HepG2 (cell line): ENCODE measurements at regions not wholly inside any gene's neighbourhood (a gene's known extent, or its start where the extent isn't known, plus 50 kb on each side); places are given as distances from the start of the nearest gene placed in this dataset.

Experiments used
- AHR ChIP-seq: IDR thresholded peaks from 2 replicates; pipeline ENCODE4 v1.6.1; 2018; ENCODE audit warnings: missing genetic modification reagents, missing compliant biosample characterization
- ELF4 ChIP-seq: sonication (generic); formaldehyde crosslinking; IDR thresholded peaks from 2 replicates; pipeline ENCODE4 v1.5.0; 2020; ENCODE audit warnings: missing genetic modification reagents, mild to moderate bottlenecking, moderate library complexity, borderline replicate concordance
- GABPB1 ChIP-seq: IDR thresholded peaks from 2 replicates; pipeline ENCODE4 v1.6.1; 2016; ENCODE audit warnings: mild to moderate bottlenecking, missing genetic modification reagents, moderate library complexity, missing compliant biosample characterization
- MAFK ChIP-seq, 2 experiments: IDR thresholded peaks in 1 of 2; conservative IDR thresholded peaks in 1 of 2; 2 replicates each; pipeline ENCODE4 v1.6.1; 2011; ENCODE audit warnings: improper control_type of control experiment in 2 of 2, low read length in 2 of 2
- PHF20 ChIP-seq: sonication (generic); formaldehyde crosslinking; IDR thresholded peaks from 2 replicates; pipeline ENCODE4 v1.5.0; 2020; ENCODE audit warnings: mild to moderate bottlenecking, missing genetic modification reagents
- SAP130 ChIP-seq: IDR thresholded peaks from 2 replicates; pipeline ENCODE4 v1.6.1; 2016; ENCODE audit warnings: low read depth
- SOX5 ChIP-seq: IDR thresholded peaks from 2 replicates; pipeline ENCODE4 v1.6.1; 2016; ENCODE audit warnings: borderline replicate concordance
- TAF15 ChIP-seq: fragments of 200-400 bp; formaldehyde crosslinking; IDR thresholded peaks from one replicate; pipeline ENCODE4 v1.6.1; 2018; ENCODE audit warnings: mild to moderate bottlenecking, low read depth, low read length; ENCODE audit not compliant: poor library complexity, severe bottlenecking
- YEATS4 ChIP-seq: sonication (generic); formaldehyde crosslinking; IDR thresholded peaks from 2 replicates; pipeline ENCODE4 v1.4.0; 2020; ENCODE audit warnings: missing genetic modification reagents, borderline replicate concordance
- ZNF282 ChIP-seq: fragments of 450-650 bp; IDR thresholded peaks from 2 replicates; pipeline ENCODE4 v1.6.1; 2018; ENCODE audit not compliant: partially characterized antibody
- ZNF317 ChIP-seq: sonication (generic); formaldehyde crosslinking; IDR thresholded peaks from 2 replicates; pipeline ENCODE4 v1.5.0; 2020; ENCODE audit warnings: mild to moderate bottlenecking, missing genetic modification reagents
- ZNF33B ChIP-seq: sonication (generic); formaldehyde crosslinking; IDR thresholded peaks from 2 replicates; pipeline ENCODE4 v1.5.1; 2020; ENCODE audit warnings: mild to moderate bottlenecking, missing genetic modification reagents
- ZNF496 ChIP-seq: sonication (generic); formaldehyde crosslinking; IDR thresholded peaks from 2 replicates; pipeline ENCODE4 v1.8.1; 2023; ENCODE audit warnings: mild to moderate bottlenecking, moderate library complexity, missing genetic modification reagents; ENCODE audit not compliant: insufficient replicate concordance
- ZNF891 ChIP-seq: sonication (generic); formaldehyde crosslinking; IDR thresholded peaks from 2 replicates; pipeline ENCODE4 v1.5.0; 2020; ENCODE audit warnings: mild to moderate bottlenecking, missing genetic modification reagents
- TF ChIP-seq, protein P1 (sequence below): sonication (generic); formaldehyde crosslinking; IDR thresholded peaks from 2 replicates; pipeline ENCODE4 v1.4.0; 2020; ENCODE audit warnings: missing genetic modification reagents, borderline replicate concordance
- TF ChIP-seq, protein P2 (sequence below): sonication (generic); formaldehyde crosslinking; IDR thresholded peaks from 2 replicates; pipeline ENCODE4 v1.4.0; 2020; ENCODE audit warnings: missing genetic modification reagents
- TF ChIP-seq, protein P3 (sequence below): sonication (generic); formaldehyde crosslinking; IDR thresholded peaks from 2 replicates; pipeline ENCODE4 v1.4.0; 2020; ENCODE audit warnings: missing genetic modification reagents
- TF ChIP-seq, protein P4 (sequence below): sonication (generic); formaldehyde crosslinking; conservative IDR thresholded peaks from 2 replicates; pipeline ENCODE4 v1.5.0; 2020; ENCODE audit warnings: missing genetic modification reagents

DNA sequence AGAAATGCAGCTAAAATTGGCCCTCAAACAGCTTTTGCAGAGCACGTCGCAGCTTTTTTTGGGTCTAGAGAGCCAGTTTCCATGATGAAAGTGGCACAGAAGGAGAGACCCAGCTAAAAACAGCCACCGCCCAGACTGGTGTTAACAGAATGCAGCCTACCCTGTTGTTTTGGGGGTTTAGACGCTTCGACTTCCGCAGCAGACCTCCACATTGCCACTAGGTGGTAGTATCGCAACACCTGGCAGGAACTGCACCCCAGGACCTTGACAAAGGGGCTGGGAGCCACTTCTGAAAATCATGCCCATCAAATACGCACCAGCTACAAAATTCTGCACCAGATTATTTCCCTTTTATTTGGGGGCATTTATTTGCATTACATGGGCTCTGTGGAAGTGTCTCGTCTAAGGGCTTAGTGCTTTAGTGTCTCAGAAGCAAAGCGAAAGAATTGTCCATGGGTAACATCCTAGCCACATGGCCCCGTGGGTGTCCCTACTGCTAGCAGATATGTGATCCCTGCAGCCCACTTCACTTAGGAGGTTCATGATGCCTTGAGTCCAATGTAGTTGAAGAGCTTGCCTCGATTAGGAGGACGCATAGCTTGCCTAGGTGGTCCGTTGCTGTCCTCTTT, 167.1 kb downstream of the HAPSTR1 start (continued):
- TF ChIP-seq ELF4 (CRISPR knock-in tag), result no peak; the same call in 1 of the 2 replicates
- TF ChIP-seq, protein P1, sequence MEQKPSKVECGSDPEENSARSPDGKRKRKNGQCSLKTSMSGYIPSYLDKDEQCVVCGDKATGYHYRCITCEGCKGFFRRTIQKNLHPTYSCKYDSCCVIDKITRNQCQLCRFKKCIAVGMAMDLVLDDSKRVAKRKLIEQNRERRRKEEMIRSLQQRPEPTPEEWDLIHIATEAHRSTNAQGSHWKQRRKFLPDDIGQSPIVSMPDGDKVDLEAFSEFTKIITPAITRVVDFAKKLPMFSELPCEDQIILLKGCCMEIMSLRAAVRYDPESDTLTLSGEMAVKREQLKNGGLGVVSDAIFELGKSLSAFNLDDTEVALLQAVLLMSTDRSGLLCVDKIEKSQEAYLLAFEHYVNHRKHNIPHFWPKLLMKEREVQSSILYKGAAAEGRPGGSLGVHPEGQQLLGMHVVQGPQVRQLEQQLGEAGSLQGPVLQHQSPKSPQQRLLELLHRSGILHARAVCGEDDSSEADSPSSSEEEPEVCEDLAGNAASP (CRISPR knock-in tag), result 0 out of 2 replicates have a peak, but pooled peaks have one; percentile 26
- TF ChIP-seq ZNF496 (CRISPR knock-in tag), result no peak
- TF ChIP-seq, protein P2, sequence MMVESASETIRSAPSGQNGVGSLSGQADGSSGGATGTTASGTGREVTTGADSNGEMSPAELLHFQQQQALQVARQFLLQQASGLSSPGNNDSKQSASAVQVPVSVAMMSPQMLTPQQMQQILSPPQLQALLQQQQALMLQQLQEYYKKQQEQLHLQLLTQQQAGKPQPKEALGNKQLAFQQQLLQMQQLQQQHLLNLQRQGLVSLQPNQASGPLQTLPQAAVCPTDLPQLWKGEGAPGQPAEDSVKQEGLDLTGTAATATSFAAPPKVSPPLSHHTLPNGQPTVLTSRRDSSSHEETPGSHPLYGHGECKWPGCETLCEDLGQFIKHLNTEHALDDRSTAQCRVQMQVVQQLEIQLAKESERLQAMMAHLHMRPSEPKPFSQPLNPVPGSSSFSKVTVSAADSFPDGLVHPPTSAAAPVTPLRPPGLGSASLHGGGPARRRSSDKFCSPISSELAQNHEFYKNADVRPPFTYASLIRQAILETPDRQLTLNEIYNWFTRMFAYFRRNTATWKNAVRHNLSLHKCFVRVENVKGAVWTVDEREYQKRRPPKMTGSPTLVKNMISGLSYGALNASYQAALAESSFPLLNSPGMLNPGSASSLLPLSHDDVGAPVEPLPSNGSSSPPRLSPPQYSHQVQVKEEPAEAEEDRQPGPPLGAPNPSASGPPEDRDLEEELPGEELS (CRISPR knock-in tag), result 0 out of 2 replicates have a peak, but pooled peaks have one; percentile 14
- TF ChIP-seq MAFK (conservative IDR thresholded peaks at IDR 0.05 in 1 of 2, IDR thresholded peaks at IDR 0.05 in 1 of 2; ENCODE audit: low read length in 2 of 2), result no peak
- 0 out of 2 replicates have a peak, but pooled peaks have one; percentile 44 for TF ChIP-seq YEATS4 (CRISPR knock-in tag)
- TF ChIP-seq GABPB1 (CRISPR knock-in tag), result peak; percentile 52; the same call in 1 of the 2 replicates
- TF ChIP-seq SOX5 (CRISPR knock-in tag), result no peak
- TF ChIP-seq ZNF891 (CRISPR knock-in tag), result peak; percentile 68; the same call in 1 of the 2 replicates
- no peak for TF ChIP-seq ZNF317
- TF ChIP-seq, protein P3, sequence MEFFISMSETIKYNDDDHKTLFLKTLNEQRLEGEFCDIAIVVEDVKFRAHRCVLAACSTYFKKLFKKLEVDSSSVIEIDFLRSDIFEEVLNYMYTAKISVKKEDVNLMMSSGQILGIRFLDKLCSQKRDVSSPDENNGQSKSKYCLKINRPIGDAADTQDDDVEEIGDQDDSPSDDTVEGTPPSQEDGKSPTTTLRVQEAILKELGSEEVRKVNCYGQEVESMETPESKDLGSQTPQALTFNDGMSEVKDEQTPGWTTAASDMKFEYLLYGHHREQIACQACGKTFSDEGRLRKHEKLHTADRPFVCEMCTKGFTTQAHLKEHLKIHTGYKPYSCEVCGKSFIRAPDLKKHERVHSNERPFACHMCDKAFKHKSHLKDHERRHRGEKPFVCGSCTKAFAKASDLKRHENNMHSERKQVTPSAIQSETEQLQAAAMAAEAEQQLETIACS (CRISPR knock-in tag), result 0 out of 2 replicates have a peak, but pooled peaks have one; percentile 11
- TF ChIP-seq SAP130, result no peak
- TF ChIP-seq, protein P4, sequence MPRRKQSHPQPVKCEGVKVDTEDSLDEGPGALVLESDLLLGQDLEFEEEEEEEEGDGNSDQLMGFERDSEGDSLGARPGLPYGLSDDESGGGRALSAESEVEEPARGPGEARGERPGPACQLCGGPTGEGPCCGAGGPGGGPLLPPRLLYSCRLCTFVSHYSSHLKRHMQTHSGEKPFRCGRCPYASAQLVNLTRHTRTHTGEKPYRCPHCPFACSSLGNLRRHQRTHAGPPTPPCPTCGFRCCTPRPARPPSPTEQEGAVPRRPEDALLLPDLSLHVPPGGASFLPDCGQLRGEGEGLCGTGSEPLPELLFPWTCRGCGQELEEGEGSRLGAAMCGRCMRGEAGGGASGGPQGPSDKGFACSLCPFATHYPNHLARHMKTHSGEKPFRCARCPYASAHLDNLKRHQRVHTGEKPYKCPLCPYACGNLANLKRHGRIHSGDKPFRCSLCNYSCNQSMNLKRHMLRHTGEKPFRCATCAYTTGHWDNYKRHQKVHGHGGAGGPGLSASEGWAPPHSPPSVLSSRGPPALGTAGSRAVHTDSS, result no peak
- peak; percentile 84; the same call in 1 of the 2 replicates for TF ChIP-seq ZNF33B (CRISPR knock-in tag)
- TF ChIP-seq AHR (CRISPR knock-in tag), result no peak
- no peak for TF ChIP-seq PHF20 (CRISPR knock-in tag)
- TF ChIP-seq ZNF282, result no peak
- TF ChIP-seq TAF15, result no peak
